Endothelial cell of umbilical vein (primary cell): ENCODE measurements at regions not wholly inside any gene's neighbourhood (a gene's known extent, or its start where the extent isn't known, plus 50 kb on each side); places are given as distances from the start of the nearest gene placed in this dataset.

Source experiments
- BruUV-seq: library from RNA; stranded (reverse); fragments of 400-500 nt; replicated peaks from 2 replicates; lab custom pipeline; 2021; lab: Mats Ljungman, UMichigan
- CTCF ChIA-PET: fragments of 300-600, 350-600 bp; sonication (Branson Sonifier 250); formaldehyde crosslinking; loops from one replicate; lab custom pipeline; 2021; ENCODE audit warnings: antibody characterized with exemption, inconsistent platforms; lab: Charles Lee
- POLR2A ChIA-PET: fragments of 300-600, 350-600 bp; sonication (Branson Sonifier 250); formaldehyde crosslinking; loops from one replicate; lab custom pipeline; 2021; ENCODE audit warnings: antibody characterized with exemption, inconsistent platforms; lab: Charles Lee
- DNase-seq: peaks from one replicate; pipeline ENCODE4 v3.0.0-alpha.2; 2011; ENCODE audit warnings: low read depth, low spot score
- FAIRE-seq: peaks from 2 replicates; lab custom pipeline; 2011; peaks lifted over from hg19 to GRCh38; lab: Jason Lieb, UNC
- H2AFZ ChIP-seq: 2 replicates; pipeline ENCODE4 v1.6.0; 2012; ENCODE audit warnings: low read depth, low read length, control low read depth, inconsistent platforms
- H3K27ac ChIP-seq: 2 replicates; pipeline ENCODE4 v1.5.1; 2011; ENCODE audit warnings: low read depth, mild to moderate bottlenecking, control low read depth, low read length, moderate library complexity; ENCODE audit not compliant: insufficient read depth
- H3K27me3 ChIP-seq, 2 experiments: 2 replicates each; pipeline versions ENCODE4 v1.6.0 to v1.6.1; 2011; ENCODE audit warnings: low read length in 2 of 2, mixed read lengths in 1 of 2; ENCODE audit not compliant: control insufficient read depth in 2 of 2, insufficient read depth in 2 of 2
- H3K36me3 ChIP-seq, 2 experiments: 2 replicates in 1 of 2; 3 replicates in 1 of 2; pipeline ENCODE4 v1.5.1; 2011; ENCODE audit warnings: low read length in 2 of 2, mild to moderate bottlenecking in 1 of 2, moderate library complexity in 1 of 2; ENCODE audit not compliant: control insufficient read depth in 2 of 2, insufficient read depth in 2 of 2; ENCODE audit errors: extremely low read depth in 1 of 2
- H3K4me1 ChIP-seq: 3 replicates; pipeline ENCODE4 v1.5.1; 2011; ENCODE audit warnings: mild to moderate bottlenecking, low read length; ENCODE audit not compliant: control insufficient read depth, insufficient read depth; ENCODE audit errors: extremely low read depth
- H3K4me2 ChIP-seq: 2 replicates; pipeline ENCODE4 v1.6.1; 2011; ENCODE audit warnings: low read length, control low read depth, mixed read lengths; ENCODE audit not compliant: insufficient read depth
- H3K4me3 ChIP-seq, 3 experiments: fragments of 200-600 bp in 1 of 3; sonication (generic), shearing (Covaris generic) in 1 of 3; replicated peaks in 1 of 3; 2 replicates each; pipeline ENCODE4 v1.5.1; 2011 to 2016; ENCODE audit warnings: control low read depth in 3 of 3, low read length in 3 of 3, mild to moderate bottlenecking in 2 of 3, inconsistent platforms in 1 of 3, low read depth in 1 of 3, moderate library complexity in 1 of 3; ENCODE audit not compliant: insufficient read depth in 1 of 3
- H3K79me2 ChIP-seq: 2 replicates; pipeline ENCODE4 v1.6.0; 2012; ENCODE audit warnings: low read length, inconsistent platforms; ENCODE audit not compliant: control insufficient read depth, insufficient read depth
- H3K9ac ChIP-seq: replicated peaks from 2 replicates; pipeline ENCODE3; 2011; ENCODE audit warnings: low read length, control low read depth; ENCODE audit not compliant: insufficient read depth; ENCODE audit errors: extremely low read depth
- H3K9me1 ChIP-seq: replicated peaks from 3 replicates; pipeline ENCODE4 v1.6.0; 2011; ENCODE audit warnings: mild to moderate bottlenecking, low read length; ENCODE audit not compliant: control insufficient read depth, insufficient read depth; ENCODE audit errors: extremely low read depth
- H3K9me3 ChIP-seq: replicated peaks from 2 replicates; pipeline ENCODE4 v1.5.1; 2012; ENCODE audit warnings: low read length, inconsistent platforms; ENCODE audit not compliant: control insufficient read depth, insufficient read depth
- H4K20me1 ChIP-seq: replicated peaks from 2 replicates; pipeline ENCODE3; 2011; ENCODE audit warnings: mild to moderate bottlenecking, low read length; ENCODE audit not compliant: control insufficient read depth, insufficient read depth; ENCODE audit errors: extremely low read depth
- FOS ChIP-seq: IDR thresholded peaks from 2 replicates; pipeline ENCODE4 v1.6.1; 2011; ENCODE audit warnings: mild to moderate bottlenecking, low read length, moderate library complexity, borderline replicate concordance; ENCODE audit not compliant: insufficient read depth
- GATA2 ChIP-seq: IDR thresholded peaks from 2 replicates; pipeline ENCODE4 v1.7.0; 2011; ENCODE audit warnings: low read depth, mild to moderate bottlenecking, moderate library complexity, mixed read lengths, low read length; ENCODE audit not compliant: insufficient read length, insufficient read depth
- MAX ChIP-seq: IDR thresholded peaks from 2 replicates; pipeline ENCODE4 v1.6.1; 2011; ENCODE audit not compliant: insufficient read depth, insufficient read length
- MYC ChIP-seq: IDR thresholded peaks from one replicate; pipeline ENCODE4 v1.6.1; 2011; ENCODE audit warnings: mild to moderate bottlenecking, low read depth, low read length
- dilution Hi-C: fragments of 300-500 bp; cut with MboI; formaldehyde crosslinking; loops from one replicate; pipeline ENCODE4 v1.15.0; 2019; ENCODE audit warnings: low sequenced_read_pairs; ENCODE audit not compliant: extremely low pct_ligation_motif_present
- intact Hi-C: fragments of 100-400 bp; cut with micrococcal nuclease; formaldehyde crosslinking; loops from one replicate; pipeline ENCODE4 v1.10.0; 2022
- TF ChIP-seq, protein P1 (sequence below), 2 donors: IDR thresholded peaks; 1 replicate in 1 of 2; 2 replicates in 1 of 2; pipeline ENCODE4 v1.5.1; 2011; ENCODE audit warnings: low read length in 2 of 2, mild to moderate bottlenecking in 2 of 2, moderate library complexity in 2 of 2, control low read depth in 1 of 2, inconsistent platforms in 1 of 2, low read depth in 1 of 2; ENCODE audit not compliant: insufficient read depth in 1 of 2; ENCODE audit errors: extremely low read depth in 1 of 2

DNA sequence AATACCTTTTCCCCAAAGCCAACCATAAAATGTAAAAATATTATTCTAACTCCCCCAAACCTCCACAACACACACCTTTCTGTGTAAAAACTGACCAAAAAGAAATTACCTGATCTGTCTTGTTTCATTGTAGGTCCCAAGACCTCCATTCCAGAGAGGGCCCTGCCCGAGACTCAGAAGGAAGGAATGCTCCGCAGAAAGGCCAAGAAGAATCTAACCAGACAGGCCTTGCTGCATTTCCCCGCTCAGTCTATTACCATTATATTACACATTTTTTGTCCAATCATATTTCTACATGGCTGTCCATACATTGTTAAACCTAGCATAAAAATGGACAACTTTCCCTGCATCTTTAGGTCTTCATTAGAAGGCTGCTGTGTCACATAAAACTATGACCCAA, 237.5 kb upstream of the UBASH3B start:
- no peak overlapping the region for H3K27ac ChIP-seq
- POLR2A ChIA-PET: no interaction called here
- no peaks in the 10 kb centered on the region for H3K36me3 ChIP-seq
- no peak for DNase-seq
- H3K4me2 ChIP-seq: no peak overlapping the region
- CTCF ChIA-PET: no interaction called here
- H3K4me1 ChIP-seq: no peaks in the 10 kb centered on the region
- dilution Hi-C loops (no loop called here), intact Hi-C loops (no loop called here)
- no peak overlapping the region for H3K4me3 ChIP-seq
- TF ChIP-seq FOS (no peak), GATA2 (no peak), MAX (no peak), MYC (no peak)
- TF ChIP-seq, protein P1, sequence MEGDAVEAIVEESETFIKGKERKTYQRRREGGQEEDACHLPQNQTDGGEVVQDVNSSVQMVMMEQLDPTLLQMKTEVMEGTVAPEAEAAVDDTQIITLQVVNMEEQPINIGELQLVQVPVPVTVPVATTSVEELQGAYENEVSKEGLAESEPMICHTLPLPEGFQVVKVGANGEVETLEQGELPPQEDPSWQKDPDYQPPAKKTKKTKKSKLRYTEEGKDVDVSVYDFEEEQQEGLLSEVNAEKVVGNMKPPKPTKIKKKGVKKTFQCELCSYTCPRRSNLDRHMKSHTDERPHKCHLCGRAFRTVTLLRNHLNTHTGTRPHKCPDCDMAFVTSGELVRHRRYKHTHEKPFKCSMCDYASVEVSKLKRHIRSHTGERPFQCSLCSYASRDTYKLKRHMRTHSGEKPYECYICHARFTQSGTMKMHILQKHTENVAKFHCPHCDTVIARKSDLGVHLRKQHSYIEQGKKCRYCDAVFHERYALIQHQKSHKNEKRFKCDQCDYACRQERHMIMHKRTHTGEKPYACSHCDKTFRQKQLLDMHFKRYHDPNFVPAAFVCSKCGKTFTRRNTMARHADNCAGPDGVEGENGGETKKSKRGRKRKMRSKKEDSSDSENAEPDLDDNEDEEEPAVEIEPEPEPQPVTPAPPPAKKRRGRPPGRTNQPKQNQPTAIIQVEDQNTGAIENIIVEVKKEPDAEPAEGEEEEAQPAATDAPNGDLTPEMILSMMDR (IDR thresholded peaks at IDR 0.05; ENCODE audit: extremely low read depth in 1 of 2, insufficient read depth in 1 of 2, low read depth in 1 of 2, low read length in 2 of 2): no peak
- no peak overlapping the region for H3K9ac ChIP-seq
- H3K9me3 ChIP-seq: no peaks in the 10 kb centered on the region
- H2AFZ ChIP-seq: no peak overlapping the region
- no peaks in the 10 kb centered on the region for H3K9me1 ChIP-seq
- H3K27me3 ChIP-seq: peaks cover 0 to 2% of the 10 kb centered on the region in 2 experiments
- no peaks in the 10 kb centered on the region for H3K79me2 ChIP-seq
- H4K20me1 ChIP-seq: no peaks in the 10 kb centered on the region
- no peak for FAIRE-seq
- no TSS peak for BruUV-seq
